ENCODE measurements at regions not wholly inside any gene's neighbourhood (a gene's known extent, or its start where the extent isn't known, plus 50 kb on each side); places are given as distances from the start of the nearest gene placed in this dataset.
A peak's percentile ranks its signal among the peaks of the same experiment; 100 is the strongest.

DNA sequence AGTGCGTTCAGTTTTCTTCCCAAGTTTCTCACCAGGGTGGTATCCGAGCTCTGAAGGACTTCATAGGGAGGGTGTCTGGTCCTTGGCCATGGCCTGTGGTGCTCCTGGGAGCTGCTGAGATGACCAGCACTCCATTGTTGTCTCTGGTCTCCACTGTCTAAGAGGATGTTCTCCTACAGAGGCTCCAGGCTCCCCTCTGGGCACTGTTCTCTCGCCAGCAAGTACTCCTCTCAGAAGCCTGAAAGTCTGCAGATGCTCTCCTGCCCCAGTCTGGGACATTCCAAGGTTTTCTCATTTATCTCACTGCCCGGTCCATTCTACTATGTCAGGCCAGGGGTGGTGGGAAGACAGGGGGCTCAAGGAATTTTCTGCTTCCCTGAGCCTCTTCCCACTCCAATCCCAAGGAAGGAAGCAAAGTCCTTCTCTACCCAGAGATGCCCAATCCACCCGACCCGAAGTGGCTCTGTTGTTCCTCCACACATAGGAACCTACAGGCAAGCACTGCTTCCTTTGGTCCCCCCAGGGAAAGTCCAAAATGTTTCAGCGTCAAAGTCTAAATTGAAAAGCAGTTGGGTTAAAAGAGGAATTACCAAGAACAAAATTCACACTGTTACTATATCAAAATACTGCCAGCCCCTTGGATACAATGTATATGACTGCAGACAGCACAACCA lies 110.5 kb downstream of the GYPC start:
- TF ChIP-seq, protein P1, sequence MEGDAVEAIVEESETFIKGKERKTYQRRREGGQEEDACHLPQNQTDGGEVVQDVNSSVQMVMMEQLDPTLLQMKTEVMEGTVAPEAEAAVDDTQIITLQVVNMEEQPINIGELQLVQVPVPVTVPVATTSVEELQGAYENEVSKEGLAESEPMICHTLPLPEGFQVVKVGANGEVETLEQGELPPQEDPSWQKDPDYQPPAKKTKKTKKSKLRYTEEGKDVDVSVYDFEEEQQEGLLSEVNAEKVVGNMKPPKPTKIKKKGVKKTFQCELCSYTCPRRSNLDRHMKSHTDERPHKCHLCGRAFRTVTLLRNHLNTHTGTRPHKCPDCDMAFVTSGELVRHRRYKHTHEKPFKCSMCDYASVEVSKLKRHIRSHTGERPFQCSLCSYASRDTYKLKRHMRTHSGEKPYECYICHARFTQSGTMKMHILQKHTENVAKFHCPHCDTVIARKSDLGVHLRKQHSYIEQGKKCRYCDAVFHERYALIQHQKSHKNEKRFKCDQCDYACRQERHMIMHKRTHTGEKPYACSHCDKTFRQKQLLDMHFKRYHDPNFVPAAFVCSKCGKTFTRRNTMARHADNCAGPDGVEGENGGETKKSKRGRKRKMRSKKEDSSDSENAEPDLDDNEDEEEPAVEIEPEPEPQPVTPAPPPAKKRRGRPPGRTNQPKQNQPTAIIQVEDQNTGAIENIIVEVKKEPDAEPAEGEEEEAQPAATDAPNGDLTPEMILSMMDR (IDR thresholded peaks at IDR 0.05): no peak
- DNase-seq (no peak), ATAC-seq (no peak)
- Histone ChIP-seq H3K27me3 (no peaks in the 10 kb centered on the region), H3K36me3 (no peaks in the 10 kb centered on the region), H3K9me3 (no peaks in the 10 kb centered on the region), H3K4me3 (no peak overlapping the region), H3K4me1 (peaks cover 0 to 7% of the 10 kb centered on the region in 2 donors), H3K27ac (no peak overlapping the region)
- intact Hi-C loops (cut with DNase I): no loop called here

DNA sequence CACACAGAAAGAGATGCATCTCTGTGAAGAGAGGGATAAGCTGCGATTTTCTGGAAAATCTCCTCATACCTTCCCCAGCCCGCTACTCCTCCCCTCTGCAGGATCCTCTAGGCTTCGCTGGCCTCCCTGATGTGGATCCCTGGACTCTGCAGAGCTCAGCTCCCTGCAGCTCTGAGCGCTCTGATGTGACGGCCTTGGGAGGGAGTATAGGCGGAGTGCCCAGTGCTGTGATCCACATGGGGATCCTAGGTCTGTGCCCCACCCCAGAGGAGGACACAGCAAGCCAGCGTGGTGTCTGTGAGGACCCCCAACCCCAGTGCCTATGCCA lies 111.0 kb downstream of the GYPC start:
- ATAC-seq: no peak

DNA sequence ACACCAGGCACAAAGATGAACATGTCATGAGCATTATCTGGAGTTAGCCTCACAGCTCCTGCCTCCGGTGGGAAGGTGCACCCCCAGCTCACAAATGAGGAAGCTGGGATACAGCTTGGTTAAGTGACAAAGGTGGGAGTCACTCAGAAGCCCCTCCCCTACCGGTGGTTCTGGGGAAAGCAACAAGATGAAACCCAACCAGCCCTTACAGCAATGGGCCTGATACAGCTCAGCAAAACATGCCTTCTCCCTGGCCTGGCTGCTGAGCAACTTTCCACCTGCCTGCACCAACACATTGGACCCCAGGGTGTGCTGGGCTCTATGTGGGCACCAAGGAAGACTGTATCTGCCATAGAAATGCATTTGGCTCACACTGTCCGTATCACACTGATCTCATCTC lies 113.2 kb downstream of the GYPC start:
- Histone ChIP-seq H3K4me3 (no peak overlapping the region), H3K27me3 (no peaks in the 10 kb centered on the region), H3K36me3 (no peaks in the 10 kb centered on the region), H3K27ac (no peak overlapping the region), H3K4me1 (no peaks in the 10 kb centered on the region), H3K9me3 (no peaks in the 10 kb centered on the region)
- DNase-seq (no peak), ATAC-seq (no peak)
- intact Hi-C loops (cut with DNase I): no loop called here
- TF ChIP-seq, protein P1 (IDR thresholded peaks at IDR 0.05): no peak

More for the DNA sequence above, 111.0 kb downstream of the GYPC start:
- intact Hi-C loops (cut with DNase I): no loop called here
- Histone ChIP-seq H3K27me3 (no peaks in the 10 kb centered on the region), H3K9me3 (no peaks in the 10 kb centered on the region), H3K4me1 (peaks cover 0 to 7% of the 10 kb centered on the region in 2 donors), H3K27ac (no peak overlapping the region), H3K36me3 (no peaks in the 10 kb centered on the region), H3K4me3 (no peak overlapping the region)
- TF ChIP-seq, protein P1 (IDR thresholded peaks at IDR 0.05): no peak
- peak in 1 of 4 donors; percentile 27 for DNase-seq

DNA sequence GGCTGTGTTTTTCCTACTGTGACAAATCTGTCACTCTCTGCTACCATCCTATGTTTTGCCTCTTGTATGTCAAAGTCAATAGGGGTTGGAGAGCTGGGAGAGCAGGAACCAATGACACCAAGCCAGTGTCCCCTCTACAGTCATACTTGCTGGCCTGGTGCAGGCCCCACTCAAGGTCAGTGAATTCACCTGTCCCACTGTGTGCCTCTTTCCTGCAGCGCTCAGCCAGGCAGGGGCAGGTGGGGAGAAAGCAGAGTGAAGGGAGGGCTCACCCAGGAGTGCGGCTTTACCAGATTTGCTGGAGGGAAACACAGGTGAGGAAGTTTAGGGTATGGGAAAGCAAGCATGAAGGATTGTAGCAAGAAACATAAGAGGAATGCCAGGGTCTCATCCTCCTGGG lies 114.5 kb downstream of the GYPC start:
- intact Hi-C loops (cut with DNase I): no loop called here
- TF ChIP-seq, protein P1 (IDR thresholded peaks at IDR 0.05): no peak
- H3K36me3 ChIP-seq: no peaks in the 10 kb centered on the region
- H3K27me3 ChIP-seq: no peaks in the 10 kb centered on the region
- DNase-seq: no peak
- no peak for ATAC-seq
- H3K9me3 ChIP-seq: no peaks in the 10 kb centered on the region
- H3K27ac ChIP-seq: no peak overlapping the region
- no peak overlapping the region for H3K4me3 ChIP-seq
- H3K4me1 ChIP-seq: no peaks in the 10 kb centered on the region

DNA sequence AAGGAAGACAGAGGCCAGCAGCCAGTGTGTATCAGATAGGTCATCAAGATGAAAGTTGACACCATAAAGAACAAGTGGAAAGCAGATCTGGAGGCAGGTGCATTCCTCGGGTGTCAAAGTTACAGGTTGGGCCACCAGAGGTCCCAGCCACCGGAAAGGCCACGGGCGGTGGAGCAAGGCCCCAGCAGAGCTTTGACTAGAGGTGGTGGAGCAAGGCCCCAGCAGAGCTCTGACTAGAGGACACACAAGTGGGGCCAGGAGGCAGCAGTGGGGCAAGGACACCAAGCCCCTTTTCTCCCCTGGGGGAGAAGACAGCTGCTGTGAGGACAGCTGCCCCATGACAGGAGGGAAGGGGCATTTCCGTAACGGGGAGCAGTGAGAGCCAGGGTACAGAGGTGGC lies 115.1 kb downstream of the GYPC start:
- no peaks in the 10 kb centered on the region for H3K27me3 ChIP-seq
- no peak overlapping the region for H3K27ac ChIP-seq
- ATAC-seq (no peak), DNase-seq (no peak)
- no peaks in the 10 kb centered on the region for H3K9me3 ChIP-seq
- no peaks in the 10 kb centered on the region for H3K36me3 ChIP-seq
- H3K4me3 ChIP-seq: no peak overlapping the region
- H3K4me1 ChIP-seq: peaks cover 0 to 3% of the 10 kb centered on the region in 2 donors
- TF ChIP-seq, protein P1 (IDR thresholded peaks at IDR 0.05): no peak
- intact Hi-C loops (cut with DNase I): no loop called here
